GM19240 (cell line): ENCODE measurements at regions not wholly inside any gene's neighbourhood (a gene's known extent, or its start where the extent isn't known, plus 50 kb on each side); places are given as distances from the start of the nearest gene placed in this dataset.

Experiments
- DNase-seq: peaks from one replicate; pipeline ENCODE4 v3.0.0; 2011; ENCODE audit warnings: low spot score; ENCODE audit not compliant: insufficient read length

DNA sequence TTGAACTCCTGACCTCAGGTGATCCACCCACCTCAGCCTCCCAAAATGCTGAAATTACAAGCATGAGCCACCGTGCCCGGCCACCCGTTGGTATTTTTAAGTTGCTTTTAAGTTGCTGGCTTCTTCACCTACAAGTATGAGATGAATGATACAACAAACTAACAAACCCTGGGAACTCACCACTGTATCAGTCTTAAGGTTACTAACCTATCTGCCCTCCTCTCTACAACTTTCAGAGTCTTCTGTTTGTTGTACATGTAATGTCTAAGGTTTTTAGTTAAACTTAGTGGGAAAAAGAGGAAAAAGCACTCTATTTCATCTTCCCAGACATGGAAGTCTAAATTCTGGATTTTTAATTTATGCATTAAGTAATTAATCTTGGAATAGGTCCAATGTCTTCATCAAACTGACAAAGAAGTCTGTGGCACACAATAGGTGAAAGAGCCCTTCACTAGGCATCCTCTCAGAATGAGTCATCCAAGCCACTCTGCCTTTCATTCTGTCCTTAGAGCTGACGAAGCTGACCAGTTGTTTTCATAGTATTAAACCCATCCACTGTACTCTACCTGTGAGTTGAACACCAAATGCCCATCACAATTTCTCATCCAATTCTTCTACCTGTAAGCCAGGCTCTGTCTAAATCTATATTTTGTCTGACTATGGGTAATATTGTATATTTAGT, 936.1 kb downstream of the TUSC7 start:
- DNase-seq = no peak

DNA sequence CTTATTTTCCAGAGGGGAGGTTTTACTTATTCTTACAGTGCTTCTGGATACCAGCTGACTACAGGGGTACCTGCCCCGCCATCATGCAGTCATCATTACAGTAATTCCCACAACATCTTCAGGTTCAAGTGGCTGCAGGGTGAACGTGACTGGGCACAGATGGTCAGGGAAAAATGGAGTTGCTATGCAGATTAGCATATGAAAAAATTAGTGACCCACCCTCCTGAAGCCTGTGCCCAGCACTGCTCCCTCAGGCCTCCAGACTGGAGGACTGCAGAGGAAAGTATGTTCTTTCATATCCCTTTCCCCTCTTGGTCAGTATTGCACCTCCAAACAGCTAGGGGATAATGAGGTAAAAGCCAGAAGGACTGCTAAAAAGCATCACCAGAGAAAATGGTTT, 937.9 kb downstream of the TUSC7 start:
- DNase-seq = no peak

- no peak for DNase-seq
Measured at GRCh38 chr3:117651246-117651645, 941.7 kb downstream of the TUSC7 start.

DNA sequence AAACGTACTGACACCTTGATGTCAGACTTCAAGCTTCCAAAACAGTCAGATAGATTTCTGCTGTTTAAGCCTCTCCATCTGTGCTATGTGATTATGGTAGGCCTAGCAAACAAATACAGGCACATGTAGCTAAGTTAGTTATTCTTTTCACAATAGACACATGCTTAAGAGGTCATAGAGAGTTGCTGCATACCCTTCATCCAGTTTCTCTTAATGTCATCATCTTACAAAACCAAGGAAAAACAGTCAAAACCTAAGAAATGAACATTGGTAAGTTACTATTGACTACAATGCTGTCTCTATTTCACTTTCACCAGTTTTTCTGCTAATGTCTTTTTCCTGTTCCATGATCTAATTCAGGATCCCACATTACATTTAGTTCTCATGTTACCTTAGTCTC, 946.8 kb downstream of the TUSC7 start:
- DNase-seq = no peak

- no peak for DNase-seq
Measured at GRCh38 chr3:117657278-117657677, 947.7 kb downstream of the TUSC7 start.

DNA sequence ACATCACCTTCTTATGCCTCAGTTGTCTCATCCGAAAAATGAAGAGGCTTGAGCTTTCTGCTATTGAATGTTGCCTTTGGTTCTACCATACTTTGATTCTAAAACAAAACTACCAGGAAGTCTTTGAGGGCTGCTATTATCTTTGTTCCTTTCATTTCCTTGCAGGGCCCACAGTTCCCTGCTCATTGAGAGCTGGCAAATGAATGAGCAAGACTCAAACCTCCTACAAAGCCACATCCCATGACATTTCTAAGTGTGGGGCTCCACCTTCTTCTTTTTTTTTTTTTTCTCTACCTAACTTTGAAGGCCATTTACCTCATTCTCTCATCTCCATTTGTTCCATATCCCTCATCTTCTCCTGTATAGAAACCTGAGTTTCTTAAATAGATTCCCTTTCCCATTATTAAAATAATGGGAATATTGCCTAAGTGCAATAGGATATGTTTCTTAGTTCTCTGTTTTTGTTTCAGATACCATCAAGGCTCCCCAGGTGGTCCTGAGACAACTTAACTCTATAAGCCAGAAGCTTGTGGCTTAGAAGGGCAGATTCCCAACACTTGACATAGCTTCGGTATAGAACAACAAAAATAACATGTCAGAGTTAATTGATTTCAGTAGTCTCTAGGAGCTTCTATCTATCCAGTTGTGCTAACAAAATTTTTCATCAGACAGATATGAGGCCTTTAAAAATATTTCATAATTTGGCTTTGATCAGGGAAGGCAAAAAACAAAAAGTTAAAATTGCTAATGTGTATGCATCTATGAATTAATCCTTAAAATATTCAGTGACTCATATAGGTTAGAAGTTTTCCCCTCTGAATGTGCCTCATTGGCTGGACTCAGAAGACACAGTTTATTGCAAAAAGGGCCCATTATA, 951.6 kb downstream of the TUSC7 start:
- no peak for DNase-seq

- DNase-seq = no peak
Measured at GRCh38 chr3:117661818-117662095, 952.2 kb downstream of the TUSC7 start.

DNA sequence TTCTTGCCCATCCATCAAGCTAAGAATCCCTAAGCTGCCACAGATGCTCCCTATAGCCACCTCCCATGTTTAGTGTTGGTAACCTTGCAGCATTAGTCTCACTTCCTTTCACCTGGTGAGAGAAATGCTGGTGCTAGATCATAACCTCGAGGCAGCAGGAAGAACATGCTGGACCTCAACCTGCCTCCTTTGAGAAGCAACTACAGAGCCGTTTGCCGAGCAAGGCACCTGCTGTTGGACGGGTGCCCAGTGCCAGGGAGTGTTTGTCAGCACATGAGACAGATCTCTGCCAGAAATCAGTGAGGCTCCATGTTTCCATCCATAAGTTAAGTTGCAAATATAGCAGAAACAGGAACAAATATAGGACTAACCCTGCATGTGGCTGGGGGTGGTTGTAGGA, 955.7 kb downstream of the TUSC7 start:
- no peak for DNase-seq

DNA sequence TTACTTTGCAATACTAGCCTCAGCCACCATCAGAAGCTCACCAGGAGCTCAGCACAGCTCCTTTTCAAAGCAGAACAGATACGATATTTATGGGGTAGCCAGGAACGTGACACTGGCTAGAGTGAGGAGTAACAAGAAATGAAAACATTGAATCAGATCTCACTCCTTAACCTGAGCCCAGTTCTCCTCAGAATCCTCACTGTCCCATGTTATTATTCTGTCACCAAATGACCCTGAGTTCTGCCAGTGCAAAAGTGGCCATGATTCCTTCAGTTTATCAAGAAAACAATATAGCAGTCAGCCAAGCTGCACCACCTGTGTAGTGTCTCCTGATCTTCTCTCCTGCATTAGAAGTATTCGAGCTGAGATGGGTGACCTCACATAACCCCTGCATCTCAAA, 956.7 kb downstream of the TUSC7 start:
- no peak for DNase-seq

- no peak for DNase-seq
Measured at GRCh38 chr3:117666812-117667211, 957.2 kb downstream of the TUSC7 start.

GRCh38 chr3:117669774-117670173, 960.2 kb downstream of the TUSC7 start:
- DNase-seq = no peak

DNA sequence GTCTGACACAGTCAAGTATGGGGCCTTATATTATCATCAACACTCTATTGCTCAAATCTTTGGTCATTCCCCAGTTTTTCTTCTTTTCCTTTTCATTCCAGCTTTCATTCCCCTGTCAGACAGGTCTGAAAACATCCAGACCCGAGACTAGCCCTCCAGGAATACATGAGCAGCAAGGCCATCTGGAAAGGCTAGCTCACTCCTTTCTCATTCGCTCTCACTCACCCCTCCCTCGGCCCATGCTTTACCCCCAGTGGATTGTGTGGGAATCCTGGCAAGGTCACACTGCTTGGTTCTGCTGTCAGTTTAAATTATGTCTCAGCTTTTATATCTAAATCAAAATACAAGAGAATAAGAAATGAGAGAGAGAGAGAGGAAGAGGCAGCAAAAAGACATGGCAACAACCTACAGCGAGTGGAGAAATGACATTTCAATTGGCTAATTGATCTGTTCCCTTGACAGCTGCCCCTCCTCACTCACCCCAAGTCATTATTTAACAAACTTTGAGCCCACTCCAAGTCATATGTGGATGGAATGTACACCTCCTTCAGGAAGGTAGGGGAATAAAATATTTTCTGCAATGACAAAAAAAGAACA, 962.2 kb downstream of the TUSC7 start:
- no peak for DNase-seq

DNA sequence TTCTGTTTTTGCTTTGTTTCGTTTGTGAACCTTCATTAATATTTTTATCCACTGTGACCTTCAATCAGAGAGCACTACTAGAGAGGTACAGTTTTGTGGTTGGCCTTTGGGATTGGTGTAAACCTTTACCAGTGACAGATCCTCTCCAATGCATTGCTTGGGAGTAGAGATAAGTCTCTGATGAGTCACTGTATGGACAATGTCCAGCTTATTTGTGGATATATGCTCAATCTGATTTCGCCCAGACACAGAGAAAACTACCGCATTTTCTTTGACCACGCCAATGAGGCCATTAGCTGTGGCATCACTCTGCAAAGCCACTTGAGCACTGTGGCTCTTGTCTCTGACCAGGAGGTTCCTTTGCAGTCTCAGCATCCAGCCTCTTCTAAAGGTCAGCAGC, 964.7 kb downstream of the TUSC7 start:
- DNase-seq = no peak

GRCh38 chr3:117681619-117682018, 972.0 kb downstream of the TUSC7 start:
- no peak for DNase-seq

GRCh38 chr3:117687096-117687495, 977.5 kb downstream of the TUSC7 start:
- DNase-seq = no peak

GRCh38 chr3:117688583-117688982, 979.0 kb downstream of the TUSC7 start:
- no peak for DNase-seq

DNA sequence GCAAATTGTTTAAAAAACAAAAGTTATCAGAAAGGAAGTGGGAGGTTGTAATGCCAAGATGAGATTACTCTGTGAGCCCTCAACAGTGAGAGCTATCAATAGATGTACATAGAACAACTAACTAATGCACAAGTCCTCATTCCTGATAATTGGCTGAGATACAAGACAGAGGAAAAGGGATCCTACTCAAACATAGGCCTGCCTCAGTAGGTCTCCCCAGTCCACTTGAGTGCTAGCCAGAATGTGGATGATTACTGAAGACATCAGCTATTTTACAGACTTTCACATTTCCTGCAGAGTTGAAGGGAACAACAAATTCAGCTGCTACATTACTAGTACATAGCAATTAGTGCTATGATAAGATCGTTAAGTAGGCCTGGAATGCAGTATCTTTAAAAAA, 981.9 kb downstream of the TUSC7 start:
- no peak for DNase-seq

- no peak for DNase-seq
Measured at GRCh38 chr3:117692416-117692995, 982.9 kb downstream of the TUSC7 start.

DNA sequence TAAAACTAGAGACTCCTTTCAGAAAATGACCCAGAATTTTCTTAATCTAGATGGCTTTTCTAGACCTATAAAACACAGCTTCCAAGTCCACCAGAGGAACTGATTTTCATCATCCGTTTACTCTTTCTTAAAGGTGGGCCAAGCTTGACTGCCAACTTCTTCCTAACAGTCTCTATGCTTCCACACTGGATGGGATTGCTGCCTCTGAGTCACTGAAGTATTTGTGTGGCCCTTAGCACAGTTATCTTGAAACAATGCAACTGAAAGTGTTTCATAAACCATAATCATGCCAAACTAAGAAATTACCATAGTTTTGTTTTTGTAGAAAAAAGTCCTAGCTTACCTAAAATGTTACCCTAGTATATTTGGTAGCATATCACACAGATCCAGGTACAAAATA, 985.7 kb downstream of the TUSC7 start:
- DNase-seq = no peak

DNA sequence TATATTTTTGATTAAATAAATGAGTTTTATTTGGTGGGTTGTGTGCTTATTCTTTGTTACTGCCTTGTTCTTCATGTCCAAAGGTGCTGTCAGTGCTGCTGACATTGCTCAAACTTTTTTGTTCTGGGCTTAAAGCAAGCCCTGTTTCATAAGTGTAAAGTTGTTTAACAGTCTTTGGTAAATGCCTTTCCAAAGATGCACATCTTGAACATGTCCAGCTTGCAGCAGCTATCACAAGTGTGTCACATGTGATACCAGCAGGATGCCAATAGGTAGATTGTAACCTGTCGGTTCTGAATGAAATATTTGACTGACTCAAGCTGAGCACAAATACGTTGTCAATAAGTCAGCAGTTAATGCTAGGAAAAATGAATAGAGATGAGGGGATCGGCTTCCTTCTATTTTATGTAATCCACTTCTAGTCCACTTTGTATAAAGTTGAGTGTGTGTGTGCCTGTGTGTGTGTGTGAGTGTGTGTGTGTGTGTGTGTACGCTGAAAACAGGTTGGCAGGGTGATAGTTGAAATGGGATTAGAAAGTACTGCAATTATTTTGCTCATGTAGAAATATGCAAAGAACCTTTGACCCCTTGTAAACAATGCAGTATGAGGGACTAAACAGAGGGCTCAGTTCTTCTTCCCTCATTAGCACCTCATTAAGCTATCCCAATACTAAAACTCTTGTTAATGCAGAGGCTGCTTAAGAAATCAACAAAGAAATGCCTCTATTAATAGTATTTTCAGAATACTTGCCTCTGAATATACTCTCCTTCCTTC, 986.5 kb downstream of the TUSC7 start:
- no peak for DNase-seq

GRCh38 chr3:117696851-117697407, 987.4 kb downstream of the TUSC7 start:
- DNase-seq = no peak
